C1 segment of cervical spinal cord (tissue), 14 donors: ENCODE measurements at regions not wholly inside any gene's neighbourhood (a gene's known extent, or its start where the extent isn't known, plus 50 kb on each side); places are given as distances from the start of the nearest gene placed in this dataset.

Experiments
- DNase-seq, 14 donors: peaks; one replicate each; lab custom pipeline; 2025; lab: John Stamatoyannopoulos, UW

- no peak for DNase-seq
These were observed 279.5 kb upstream of the PKDCC start for GRCh38 chr2:41768310-41768709.

GRCh38 chr2:41771710-41772109 lies 276.1 kb upstream of the PKDCC start:
- DNase-seq: no peak

- DNase-seq: no peak
These were observed 275.1 kb upstream of the PKDCC start for GRCh38 chr2:41772697-41773096.

- DNase-seq: no peak
These were observed 273.7 kb upstream of the PKDCC start for GRCh38 chr2:41774011-41774605.

GRCh38 chr2:41775366-41776025 lies 272.3 kb upstream of the PKDCC start:
- no peak for DNase-seq

- DNase-seq: no peak
These were observed 267.9 kb upstream of the PKDCC start for GRCh38 chr2:41779888-41780287.

GRCh38 chr2:41782306-41783158 lies 265.3 kb upstream of the PKDCC start:
- DNase-seq: peak in 3 of 14 donors; percentile 3 to 8 (median 8)

- no peak for DNase-seq
These were observed 263.3 kb upstream of the PKDCC start for GRCh38 chr2:41784496-41784895.

- no peak for DNase-seq
These were observed 262.4 kb upstream of the PKDCC start for GRCh38 chr2:41785251-41786022.

GRCh38 chr2:41791523-41791922 lies 256.3 kb upstream of the PKDCC start:
- DNase-seq: no peak

- DNase-seq: no peak
These were observed 244.5 kb upstream of the PKDCC start for GRCh38 chr2:41803361-41803760.

- DNase-seq: no peak
These were observed 241.5 kb upstream of the PKDCC start for GRCh38 chr2:41806286-41806685.

GRCh38 chr2:41821167-41821566 lies 226.7 kb upstream of the PKDCC start:
- no peak for DNase-seq

GRCh38 chr2:41826921-41827320 lies 220.9 kb upstream of the PKDCC start:
- DNase-seq: no peak

- no peak for DNase-seq
These were observed 220.4 kb upstream of the PKDCC start for GRCh38 chr2:41827354-41827971.

- no peak for DNase-seq
These were observed 219.7 kb upstream of the PKDCC start for GRCh38 chr2:41828052-41828643.

- DNase-seq: no peak
These were observed 218.8 kb upstream of the PKDCC start for GRCh38 chr2:41829052-41829451.

- DNase-seq: no peak
These were observed 217.2 kb upstream of the PKDCC start for GRCh38 chr2:41830600-41830999.

- DNase-seq: peak in 1 of 14 donors; percentile 4
These were observed 215.6 kb upstream of the PKDCC start for GRCh38 chr2:41832218-41832617.

GRCh38 chr2:41835401-41835800 lies 212.4 kb upstream of the PKDCC start:
- no peak for DNase-seq

GRCh38 chr2:41836948-41837347 lies 210.9 kb upstream of the PKDCC start:
- DNase-seq: no peak
